Posterior vena cava (tissue), 2 donors: ENCODE measurements at regions not wholly inside any gene's neighbourhood (a gene's known extent, or its start where the extent isn't known, plus 50 kb on each side); places are given as distances from the start of the nearest gene placed in this dataset.
"Not testable (repeated sequence)": the region's sequence is repeated elsewhere in the genome, so short reads cannot be mapped to it uniquely, and the experiment has no call there.

ENCODE experiments used
- DNase-seq: peaks from one replicate; pipeline ENCODE4 v3.0.0-alpha.2; 2020; ENCODE audit warnings: low spot score
- intact Hi-C, 2 donors: fragments of 100-400 bp; cut with DNase I; formaldehyde crosslinking; loops; one replicate each; pipeline versions ENCODE4 v1.14.1 to v1.14.2; 2022 to 2023
- donor health status: DM: yes; HTN: yes; CAD: no.
- donor health status: DM: yes; HTN: yes; CAD: no.

DNA sequence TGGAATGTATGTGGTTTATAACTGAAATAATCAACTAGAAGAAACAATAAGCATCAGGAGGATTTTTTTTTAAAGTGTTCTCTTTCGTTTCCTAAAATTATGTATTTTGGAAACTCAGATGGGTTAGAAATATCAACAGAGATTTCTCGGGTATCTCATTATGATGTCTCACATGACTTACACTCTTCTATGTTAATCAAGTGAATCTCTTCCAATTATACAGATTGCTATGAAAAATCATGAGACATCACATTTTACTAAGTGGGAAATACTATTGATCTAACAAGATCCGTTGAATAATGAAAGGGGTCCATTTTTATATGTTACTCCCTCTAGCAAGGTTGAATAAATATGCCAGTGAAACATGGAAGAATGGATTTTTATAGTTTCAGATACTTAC, 54.7 kb upstream of the NRIP1 start:
- no peak for DNase-seq
- intact Hi-C loops = no loop called here

DNA sequence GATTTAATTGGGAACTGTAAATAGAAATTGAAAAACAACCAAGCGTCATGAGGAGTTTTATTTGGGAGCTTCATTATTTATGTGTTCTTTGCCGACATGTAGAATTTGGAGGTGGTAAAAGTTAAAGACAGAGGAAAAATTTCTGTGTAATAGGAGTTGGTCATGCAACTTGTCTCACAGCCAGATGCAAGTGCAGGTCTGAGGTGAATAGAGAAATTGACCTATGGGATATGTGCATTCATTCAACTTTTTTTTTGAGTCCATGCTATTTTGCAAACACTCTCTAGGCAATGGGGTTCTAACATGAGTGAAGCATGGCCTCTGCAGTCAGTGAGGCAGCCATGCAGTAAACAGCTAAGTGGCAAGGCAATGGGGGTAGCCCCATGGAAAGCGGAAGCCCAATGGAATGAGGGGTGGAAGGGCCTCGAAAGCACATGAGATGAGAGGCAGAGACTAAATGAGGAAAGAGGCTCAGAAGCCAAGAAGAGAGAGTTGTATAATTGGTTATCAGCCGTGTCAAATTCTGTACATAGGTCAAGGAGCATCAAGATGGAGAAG, 56.4 kb upstream of the NRIP1 start:
- intact Hi-C loops = loop anchor here in 1 of 2 donors (10.0 kb wide), 1 partner anchor 56 kb away; the partner anchor contains the start of gene NRIP1
- DNase-seq = no peak

DNA sequence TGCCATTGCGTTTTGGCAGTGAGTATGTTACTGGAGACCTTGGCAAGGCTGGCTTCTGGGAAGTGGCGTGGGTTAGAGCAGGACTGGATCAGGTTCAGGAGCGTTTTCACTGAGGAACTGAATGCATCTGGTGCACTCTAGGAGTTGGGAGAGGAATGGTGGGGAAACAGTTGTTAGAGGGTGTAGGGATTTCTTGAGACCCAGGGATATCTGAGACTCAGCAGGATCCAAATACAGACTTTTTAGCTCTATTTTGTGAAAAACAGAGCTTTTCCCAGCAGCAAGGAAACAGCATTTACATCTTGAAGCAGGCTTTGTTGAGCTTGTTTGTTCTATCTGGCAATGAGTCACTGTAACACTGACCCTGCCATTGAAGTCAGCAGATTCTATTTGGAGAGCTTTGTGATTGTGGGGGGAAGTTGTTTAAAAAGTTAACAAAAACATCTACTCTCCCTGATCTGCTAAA, 56.9 kb upstream of the NRIP1 start:
- intact Hi-C loops = loop anchor here in 1 of 2 donors (10.0 kb wide), 1 partner anchor 57 kb away; the partner anchor contains the start of gene NRIP1
- DNase-seq = no peak

DNA sequence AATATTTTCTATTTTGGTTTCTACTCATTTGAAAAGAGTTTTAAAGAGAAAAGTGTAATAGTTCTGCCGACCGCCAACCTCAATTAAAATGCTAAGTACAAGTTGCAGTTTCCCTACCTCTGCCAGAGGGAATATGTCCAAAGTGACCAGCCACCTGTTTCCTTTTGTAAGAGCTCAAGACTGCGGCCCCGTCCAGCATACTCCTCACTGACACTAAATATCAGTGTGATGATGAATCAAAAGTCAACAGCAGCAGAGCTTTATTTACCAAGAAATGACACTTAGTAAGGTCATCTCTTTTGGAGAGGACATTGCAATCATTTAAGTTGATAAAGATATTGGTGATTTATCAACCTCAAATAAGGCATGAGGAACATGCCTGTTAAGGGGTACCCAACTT, 57.4 kb upstream of the NRIP1 start:
- intact Hi-C loops = loop anchor here in 1 of 2 donors (10.0 kb wide), 1 partner anchor 57 kb away; the partner anchor contains the start of gene NRIP1
- DNase-seq = no peak

DNA sequence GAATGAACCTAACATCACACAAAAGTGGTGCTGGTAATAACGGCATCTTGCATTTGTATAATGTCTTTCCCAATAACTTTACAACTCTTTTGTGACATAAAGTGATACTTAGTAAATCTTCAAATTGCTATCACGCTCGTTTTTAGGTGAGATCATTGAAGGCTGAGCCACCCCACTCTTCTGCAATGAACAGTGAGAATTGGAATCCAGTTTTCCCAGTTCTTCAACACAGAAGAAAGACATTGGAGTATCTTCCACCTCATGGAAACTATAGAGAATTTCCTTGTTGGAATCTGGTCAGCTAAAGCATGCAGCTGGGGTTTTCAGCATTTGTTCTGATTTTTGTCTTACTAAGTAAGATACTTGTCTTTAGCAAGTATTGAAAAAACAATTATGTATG, 59.9 kb upstream of the NRIP1 start:
- intact Hi-C loops = loop anchor here in 1 of 2 donors (10.0 kb wide), 1 partner anchor 60 kb away; the partner anchor contains the start of gene NRIP1
- DNase-seq = no peak

DNA sequence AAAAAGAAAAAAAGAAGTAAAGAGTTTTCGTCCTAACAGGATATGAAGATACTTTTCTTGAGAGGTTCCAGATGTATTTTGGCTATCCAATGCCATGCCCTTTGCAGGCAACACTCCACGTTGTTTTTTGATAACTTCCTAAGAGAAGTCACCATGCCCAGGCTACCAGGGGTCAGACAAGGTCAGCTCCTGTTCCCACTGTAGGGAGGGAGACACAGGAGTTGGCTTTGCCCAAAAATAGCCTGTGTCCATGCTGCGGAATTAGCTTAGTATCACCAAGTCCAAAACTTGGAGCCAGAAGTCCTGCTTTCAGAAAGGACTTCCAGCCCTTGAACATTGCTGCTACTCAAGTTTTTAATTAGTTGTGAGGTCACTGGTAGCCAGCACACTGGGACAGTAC, 62.1 kb upstream of the NRIP1 start:
- intact Hi-C loops = loop anchor here in 1 of 2 donors (10.0 kb wide), 1 partner anchor 62 kb away; the partner anchor contains the start of gene NRIP1
- no peak for DNase-seq

DNA sequence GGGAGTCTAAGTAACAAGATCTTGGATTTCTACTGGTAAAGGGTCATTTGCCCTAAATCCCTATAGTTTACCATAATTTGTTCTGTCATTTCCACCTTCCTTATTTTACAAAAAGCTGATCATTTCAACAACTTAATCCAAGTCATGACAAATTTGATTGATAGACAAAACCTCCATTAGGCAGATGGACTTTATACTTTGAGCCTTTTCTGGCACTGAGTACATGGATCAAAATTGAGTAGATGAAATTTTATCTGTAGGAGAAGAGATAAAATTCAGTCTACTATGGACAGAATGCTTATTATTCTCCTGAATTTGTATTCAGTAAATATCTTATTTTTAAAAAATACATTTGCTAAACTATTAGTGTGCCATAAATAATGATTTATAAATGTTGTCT, 62.6 kb upstream of the NRIP1 start:
- intact Hi-C loops = loop anchor here in 1 of 2 donors (10.0 kb wide), 1 partner anchor 63 kb away; the partner anchor contains the start of gene NRIP1
- no peak for DNase-seq

DNA sequence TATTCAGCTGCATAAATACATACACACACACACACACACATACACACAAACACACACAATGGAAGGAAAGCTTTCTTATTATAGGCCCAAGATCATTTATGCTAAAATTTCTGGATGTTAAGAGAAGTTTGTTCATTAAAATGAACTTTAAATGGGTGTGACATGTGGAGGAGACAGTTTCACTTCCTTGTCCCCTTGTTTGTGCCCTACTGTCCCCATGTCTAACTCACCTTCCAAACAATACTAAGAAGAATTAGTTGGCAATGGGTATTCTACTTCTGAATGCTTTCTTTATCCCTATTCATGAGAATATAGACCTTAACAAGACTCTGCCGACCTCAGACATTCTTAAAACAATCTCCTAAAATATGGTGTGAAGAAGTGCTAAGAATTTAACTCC, 63.5 kb upstream of the NRIP1 start:
- intact Hi-C loops = loop anchor here in 1 of 2 donors (10.0 kb wide), 1 partner anchor 63 kb away; the partner anchor contains the start of gene NRIP1
- no peak for DNase-seq

DNA sequence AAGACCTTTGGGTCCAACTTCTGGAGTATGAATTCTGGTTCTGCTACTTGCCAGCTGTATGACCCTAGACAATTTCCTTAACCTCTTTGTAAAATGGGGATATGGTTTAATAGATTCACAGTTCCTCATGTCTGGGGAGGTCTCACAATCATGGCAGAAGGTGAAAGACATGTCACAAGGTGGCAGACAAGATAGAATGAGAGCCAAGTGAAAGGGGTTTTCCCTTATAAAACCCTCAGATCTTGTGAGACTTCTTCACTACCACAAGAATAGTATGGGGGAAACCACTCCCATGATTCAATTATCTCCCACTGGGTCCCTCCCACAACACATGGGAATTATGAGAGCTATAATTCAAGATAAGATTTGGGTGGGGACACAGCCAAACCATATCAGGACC, 63.9 kb upstream of the NRIP1 start:
- not testable (repeated sequence) for DNase-seq
- intact Hi-C loops = loop anchor here in 1 of 2 donors (10.0 kb wide), 1 partner anchor 64 kb away; the partner anchor contains the start of gene NRIP1

DNA sequence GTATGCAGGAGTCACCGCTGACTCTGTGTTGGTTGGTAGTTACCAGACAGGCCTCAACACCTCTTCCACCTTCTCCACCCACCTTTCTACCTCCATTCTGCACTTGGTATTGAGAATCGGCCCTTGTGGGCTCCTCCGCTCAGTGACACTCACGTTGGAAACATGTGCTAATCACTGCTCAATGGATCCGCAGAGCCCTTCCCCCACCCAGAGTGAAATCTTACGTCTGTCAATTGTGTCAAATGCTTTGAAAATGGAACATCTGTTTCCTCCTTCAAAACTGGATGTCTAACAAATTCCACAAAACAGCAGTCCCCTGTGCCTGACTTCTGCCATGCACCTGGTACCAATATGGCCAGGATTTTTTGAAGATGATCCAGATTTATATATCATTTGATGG, 65.5 kb upstream of the NRIP1 start:
- intact Hi-C loops = no loop called here
- no peak for DNase-seq

DNA sequence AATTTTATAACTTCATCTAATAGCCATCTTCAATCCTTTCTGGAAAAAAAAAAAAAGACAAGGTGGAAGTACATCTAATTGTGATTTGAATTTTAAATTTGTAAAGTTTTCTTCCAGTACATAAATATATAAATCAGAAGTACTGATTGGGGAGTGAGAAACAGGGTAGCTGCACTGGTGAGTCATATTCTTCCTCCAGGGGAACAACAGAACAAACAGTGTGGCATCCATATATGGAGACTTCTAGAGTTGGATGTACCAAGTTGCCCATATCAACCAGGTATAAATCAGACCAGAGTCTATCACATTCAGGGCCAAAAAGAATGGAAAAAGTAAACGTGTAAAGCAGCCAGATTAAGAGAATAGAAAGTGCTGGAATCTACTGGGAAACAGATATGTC, 66.0 kb upstream of the NRIP1 start:
- intact Hi-C loops = no loop called here
- no peak for DNase-seq

DNA sequence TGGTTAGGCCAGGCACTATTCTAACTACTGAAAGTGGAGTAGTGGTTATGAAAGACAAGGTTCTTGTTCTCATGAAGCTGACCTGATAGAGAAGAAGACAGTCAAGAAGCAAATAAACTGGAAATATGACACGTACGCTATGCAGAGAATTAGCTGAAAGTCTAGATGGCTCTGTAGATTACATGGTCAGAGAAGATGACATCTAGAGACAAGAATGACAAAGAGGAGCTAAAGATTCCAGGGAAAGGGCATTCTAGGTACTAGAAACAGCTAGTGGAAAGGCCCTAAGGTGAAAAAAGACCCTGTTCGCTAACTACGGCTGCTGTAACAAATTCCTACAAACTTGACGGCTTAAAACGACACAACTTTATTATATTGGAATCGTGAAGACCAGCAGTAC, 68.0 kb upstream of the NRIP1 start:
- DNase-seq = no peak
- intact Hi-C loops = no loop called here

DNA sequence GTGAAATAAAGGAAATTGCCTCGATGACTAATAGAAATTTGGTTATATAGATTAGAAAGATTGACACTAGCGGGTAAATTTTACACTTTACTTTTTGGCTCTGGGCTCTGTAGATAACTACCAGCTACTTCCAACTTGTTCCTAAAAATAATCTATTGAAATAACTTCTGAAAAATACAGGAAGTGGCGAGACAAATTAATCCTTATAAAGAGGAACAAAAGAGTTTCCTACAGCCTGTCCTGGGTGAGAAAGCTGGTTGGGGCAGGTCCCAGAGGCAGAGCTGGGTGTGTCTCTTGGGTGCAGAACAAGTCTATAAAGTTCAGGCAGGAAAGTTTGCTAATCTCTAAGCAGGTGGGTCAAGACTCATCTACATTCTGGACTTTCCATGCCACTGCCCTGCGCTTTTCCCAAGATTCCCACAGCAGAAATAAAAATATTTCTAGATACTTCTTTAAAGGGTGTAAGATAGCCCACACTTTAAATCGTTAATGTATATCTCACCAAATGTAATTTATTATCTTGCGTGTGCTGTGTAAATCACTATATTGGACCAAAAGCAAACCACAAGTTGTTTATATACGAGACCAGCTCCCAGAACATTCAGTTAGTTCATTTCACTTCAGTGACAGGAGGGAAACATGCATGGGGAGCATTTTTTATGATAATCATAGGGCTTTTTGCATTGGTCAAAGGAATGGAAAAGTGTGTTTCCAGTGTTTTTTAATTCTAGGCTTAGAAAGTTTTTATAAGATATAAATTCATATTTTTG, 70.1 kb upstream of the NRIP1 start:
- no peak for DNase-seq
- intact Hi-C loops = no loop called here

DNA sequence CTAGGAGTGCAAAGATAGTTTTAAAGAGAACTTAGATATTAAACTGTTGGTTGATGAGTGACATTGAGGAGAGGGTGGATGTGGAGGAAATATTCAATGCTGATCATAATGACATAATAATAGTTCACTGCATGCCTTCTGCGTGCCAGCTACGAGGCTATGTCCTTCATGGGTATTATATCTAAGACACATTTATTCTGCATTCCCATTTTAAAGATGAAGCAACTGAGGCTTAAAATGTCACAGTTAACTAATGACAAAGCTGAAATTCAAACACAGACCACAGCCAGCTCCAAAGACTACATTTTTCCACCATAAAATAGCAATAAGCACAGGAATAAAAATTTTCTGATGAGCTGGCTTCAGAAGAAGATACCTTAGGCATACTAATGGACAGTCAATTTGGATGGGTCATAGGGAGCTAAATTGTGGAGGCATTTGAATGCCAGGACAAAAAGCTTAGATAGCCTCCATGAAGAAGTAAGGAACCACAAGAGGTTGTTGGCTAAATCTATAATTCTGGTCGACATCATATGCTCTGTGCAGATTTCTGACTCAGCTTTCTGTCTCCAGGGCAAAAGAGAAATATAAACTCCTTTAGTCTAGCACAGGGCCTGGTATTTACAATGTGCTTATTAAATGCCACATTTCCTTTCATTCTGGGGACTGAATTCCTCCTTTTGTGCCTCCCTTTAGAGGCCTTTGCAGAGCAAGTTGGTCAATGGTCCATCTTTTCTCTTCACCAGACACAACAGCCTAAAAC, 71.2 kb upstream of the NRIP1 start:
- DNase-seq = no peak
- intact Hi-C loops = no loop called here

DNA sequence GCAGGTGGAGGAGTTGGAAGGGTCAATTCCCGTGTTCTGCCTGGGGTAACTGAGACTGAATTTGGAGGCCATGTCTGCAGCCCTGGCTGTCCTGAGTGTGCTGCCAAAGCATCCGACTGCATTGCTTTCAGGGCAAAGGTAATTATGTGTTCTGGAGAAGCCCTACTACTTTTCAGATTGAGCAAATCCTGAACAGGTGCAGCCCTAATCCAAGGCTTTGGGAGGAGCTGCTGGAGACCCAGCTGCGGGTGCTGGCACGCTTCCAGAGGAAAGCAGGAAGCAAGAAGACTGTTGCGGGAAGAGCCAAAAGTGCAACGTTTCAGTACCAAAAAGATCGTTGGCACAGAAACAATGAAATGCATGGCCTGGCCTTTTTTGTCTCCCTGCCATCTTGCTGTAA, 73.7 kb upstream of the NRIP1 start:
- intact Hi-C loops = no loop called here
- DNase-seq = no peak

DNA sequence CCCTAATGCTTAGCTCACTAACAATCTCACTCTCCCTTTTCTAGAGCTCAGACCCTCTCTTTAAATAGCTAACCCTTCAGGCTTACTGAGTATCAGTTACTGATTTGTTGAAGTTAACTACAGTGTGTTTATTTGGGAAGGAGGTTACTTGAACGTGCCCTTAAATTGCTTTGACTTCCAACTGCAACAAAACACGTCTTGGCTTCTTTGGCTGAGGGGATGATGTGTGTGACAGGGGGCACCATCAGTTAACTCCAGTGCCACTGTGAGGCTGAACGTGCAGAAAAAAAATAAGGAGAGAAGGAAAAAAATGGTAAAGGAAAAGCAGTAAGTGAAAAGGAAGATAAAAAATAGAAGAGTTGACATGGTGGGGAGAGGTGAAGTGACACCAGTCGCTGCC, 75.1 kb upstream of the NRIP1 start:
- intact Hi-C loops = no loop called here
- no peak for DNase-seq

DNA sequence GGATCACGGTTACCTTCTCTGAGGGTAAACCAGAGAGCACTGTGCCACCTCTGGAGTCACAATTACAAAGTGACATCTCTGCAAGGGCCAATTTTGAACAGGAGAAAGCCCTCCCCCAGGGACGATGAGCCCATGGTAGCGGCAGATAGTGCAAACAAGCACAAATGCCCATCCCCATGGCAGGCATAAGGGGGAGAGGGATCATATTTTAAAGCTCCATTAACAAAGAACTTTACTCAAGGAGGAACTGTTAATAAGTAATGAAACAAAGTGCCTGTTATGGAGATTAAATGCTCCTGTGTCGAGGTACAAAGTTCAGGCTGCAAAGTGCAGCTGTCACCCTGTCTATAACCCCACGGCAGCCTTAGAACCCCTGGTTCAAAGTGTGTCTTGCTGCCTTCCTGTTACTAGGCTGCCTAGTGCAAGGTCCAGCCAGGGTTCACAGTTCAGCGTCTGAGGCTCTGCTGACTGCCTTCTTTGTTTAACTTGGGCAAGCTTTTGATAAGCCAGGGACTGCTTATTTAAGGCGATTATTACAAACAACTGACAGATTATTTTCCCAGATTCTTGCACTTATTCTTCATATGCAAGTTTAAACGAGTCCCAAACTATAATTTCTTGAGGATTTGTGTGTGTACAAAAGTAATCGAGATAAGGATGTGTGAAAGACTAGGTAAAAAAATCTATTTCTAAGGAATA, 75.7 kb upstream of the NRIP1 start:
- DNase-seq = no peak
- intact Hi-C loops = no loop called here

DNA sequence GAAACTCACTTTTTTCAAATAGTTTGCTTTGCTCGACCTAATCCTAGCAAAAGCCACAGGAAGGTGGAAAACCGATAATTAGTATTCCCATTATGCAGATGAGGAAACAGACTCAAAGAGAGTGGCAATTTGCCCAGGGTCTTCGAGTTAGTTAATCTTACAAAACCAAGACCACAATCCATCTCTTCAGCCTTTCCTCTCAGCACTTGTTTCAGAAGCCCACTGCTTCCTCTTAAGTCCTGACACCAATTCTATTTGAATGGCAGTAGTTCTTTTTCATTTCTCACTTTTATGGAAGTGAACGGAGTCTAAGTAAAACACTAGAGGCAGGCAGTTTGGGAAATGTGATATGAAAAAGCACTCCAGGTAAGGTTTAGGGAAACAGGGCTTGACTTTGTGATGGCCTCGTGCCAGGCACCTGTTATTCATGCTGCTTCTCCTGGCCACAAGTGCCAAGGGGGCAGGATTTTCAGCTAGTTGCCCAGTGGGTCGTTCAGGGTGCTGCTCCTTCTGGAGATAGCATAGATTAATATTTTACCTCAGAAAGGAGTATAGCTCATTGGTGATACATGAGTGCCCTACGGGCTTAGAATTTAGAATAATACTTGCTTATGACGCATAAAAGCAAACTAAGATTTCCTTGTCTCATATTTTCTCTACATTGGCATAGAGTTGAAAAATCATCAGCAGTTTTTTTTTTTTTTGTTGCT, 76.6 kb upstream of the NRIP1 start:
- DNase-seq = no peak
- intact Hi-C loops = no loop called here

DNA sequence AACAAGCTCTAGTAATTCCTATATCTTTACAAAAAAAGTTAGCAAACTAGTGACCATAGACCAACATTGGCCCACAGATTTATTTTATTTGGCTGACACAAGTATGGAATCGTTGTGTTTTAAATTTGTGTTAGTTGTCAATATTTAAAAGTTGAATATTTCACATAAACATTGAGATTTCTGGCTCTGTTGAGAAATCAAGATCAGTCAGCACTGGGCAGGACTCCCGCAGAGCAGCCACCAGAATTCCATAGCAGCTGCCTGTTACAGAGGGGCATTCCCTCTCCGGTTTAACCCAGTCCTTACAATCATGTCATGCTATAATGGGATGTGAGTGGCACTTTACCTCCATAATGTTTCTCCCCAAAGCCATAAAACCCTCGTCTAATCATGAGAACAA, 79.2 kb upstream of the NRIP1 start:
- DNase-seq = no peak
- intact Hi-C loops = no loop called here
